ENCODE measurements at regions not wholly inside any gene's neighbourhood (a gene's known extent, or its start where the extent isn't known, plus 50 kb on each side); places are given as distances from the start of the nearest gene placed in this dataset.

- no peaks in the 10 kb centered on the region for H3K27me3 ChIP-seq
- intact Hi-C loops (cut with DNase I; ENCODE audit: low total_unique reads): no loop called here
- no peak overlapping the region for H3K27ac ChIP-seq
These were observed 67.0 kb upstream of the PDE7B start for GRCh38 chr6:135784507-135784906.

GRCh38 chr6:135789375-135790050 is 62.0 kb upstream of the PDE7B start:
- no peak overlapping the region for H3K4me3 ChIP-seq
- H3K27me3 ChIP-seq: no peaks in the 10 kb centered on the region
- H3K36me3 ChIP-seq: no peaks in the 10 kb centered on the region
- intact Hi-C loops (cut with DNase I; ENCODE audit: low total_unique reads): no loop called here
- no peaks in the 10 kb centered on the region for H3K9me3 ChIP-seq
- TF ChIP-seq POLR2A (IDR thresholded peaks at IDR 0.05) (no peak), CTCF (IDR thresholded peaks at IDR 0.05) (no peak)
- DNase-seq: no peak
- no peaks in the 10 kb centered on the region for H3K4me1 ChIP-seq
- H3K27ac ChIP-seq: peak overlapping the region; percentile 45 to 56

More at GRCh38 chr6:135784507-135784906, 67.0 kb upstream of the PDE7B start:
- Histone ChIP-seq H3K4me3 (no peak overlapping the region), H3K36me3 (no peaks in the 10 kb centered on the region), H3K4me1 (no peaks in the 10 kb centered on the region), H3K9me3 (no peaks in the 10 kb centered on the region)
- no peak for DNase-seq
- TF ChIP-seq POLR2A (IDR thresholded peaks at IDR 0.05): no peak

GRCh38 chr6:135791441-135791840 is 60.1 kb upstream of the PDE7B start:
- H3K36me3 ChIP-seq: no peaks in the 10 kb centered on the region
- no peaks in the 10 kb centered on the region for H3K4me1 ChIP-seq
- intact Hi-C loops (cut with DNase I; ENCODE audit: low total_unique reads): no loop called here
- no peaks in the 10 kb centered on the region for H3K9me3 ChIP-seq
- no peaks in the 10 kb centered on the region for H3K27me3 ChIP-seq
- no peak overlapping the region for H3K27ac ChIP-seq
- DNase-seq: no peak
- no peak overlapping the region for H3K4me3 ChIP-seq
- TF ChIP-seq POLR2A (IDR thresholded peaks at IDR 0.05) (no peak), CTCF (IDR thresholded peaks at IDR 0.05) (no peak)

- DNase-seq: no peak
- TF ChIP-seq POLR2A (IDR thresholded peaks at IDR 0.05) (no peak), CTCF (IDR thresholded peaks at IDR 0.05) (no peak)
- no peaks in the 10 kb centered on the region for H3K27me3 ChIP-seq
- intact Hi-C loops (cut with DNase I; ENCODE audit: low total_unique reads): no loop called here
- no peak overlapping the region for H3K4me3 ChIP-seq
- no peaks in the 10 kb centered on the region for H3K36me3 ChIP-seq
- H3K27ac ChIP-seq: no peak overlapping the region
- no peaks in the 10 kb centered on the region for H3K4me1 ChIP-seq
- no peaks in the 10 kb centered on the region for H3K9me3 ChIP-seq
These were observed 54.7 kb upstream of the PDE7B start for GRCh38 chr6:135796643-135797305.

GRCh38 chr6:135797361-135797760 is 54.1 kb upstream of the PDE7B start:
- Histone ChIP-seq H3K27me3 (no peaks in the 10 kb centered on the region), H3K4me3 (no peak overlapping the region), H3K27ac (no peak overlapping the region), H3K36me3 (no peaks in the 10 kb centered on the region), H3K4me1 (no peaks in the 10 kb centered on the region), H3K9me3 (no peaks in the 10 kb centered on the region)
- TF ChIP-seq POLR2A (IDR thresholded peaks at IDR 0.05) (no peak), CTCF (IDR thresholded peaks at IDR 0.05) (no peak)
- no peak for DNase-seq
- intact Hi-C loops (cut with DNase I; ENCODE audit: low total_unique reads): no loop called here
